GM21423 (cell line): ENCODE measurements at regions not wholly inside any gene's neighbourhood (a gene's known extent, or its start where the extent isn't known, plus 50 kb on each side); places are given as distances from the start of the nearest gene placed in this dataset.

Experiments
- ATAC-seq: cut with Tn5 transposase; IDR thresholded peaks from one replicate; pipeline ENCODE4 v1.9.1; 2021; ENCODE audit warnings: mild to moderate bottlenecking, moderate library complexity; ENCODE audit not compliant: unreplicated experiment

DNA sequence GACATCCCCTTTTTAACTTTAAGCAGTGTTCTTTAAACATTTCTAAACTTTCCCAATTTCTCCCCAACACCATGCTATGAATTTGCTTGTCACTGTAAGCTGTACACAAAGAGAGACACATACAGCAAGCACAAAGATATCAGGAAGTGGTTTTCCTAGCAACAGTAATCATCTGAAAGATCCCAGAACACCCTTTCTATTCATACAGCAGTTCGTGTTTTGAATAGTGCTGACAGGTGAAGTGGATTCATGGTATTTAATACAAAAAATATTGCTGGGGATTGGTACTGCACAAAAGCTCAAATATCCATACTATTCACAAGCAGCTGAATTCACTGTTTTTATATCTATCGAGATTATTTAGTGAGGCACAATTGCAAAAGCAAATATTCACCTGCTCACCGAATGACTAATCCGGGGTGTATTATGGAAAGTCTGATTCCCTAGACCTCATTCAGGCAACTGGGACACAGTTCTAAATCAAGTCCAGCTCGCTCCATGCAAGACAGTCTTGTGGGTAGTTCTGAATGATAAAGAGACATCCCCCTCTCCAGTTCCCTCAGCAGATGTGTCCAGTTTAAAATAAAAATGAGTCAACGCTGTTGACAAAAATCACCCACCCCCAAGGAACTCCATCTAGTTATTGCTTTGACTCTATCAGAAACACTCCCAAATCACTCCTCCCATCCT is 107.1 kb upstream of the TSHZ2 start:
- ATAC-seq, result no peak

DNA sequence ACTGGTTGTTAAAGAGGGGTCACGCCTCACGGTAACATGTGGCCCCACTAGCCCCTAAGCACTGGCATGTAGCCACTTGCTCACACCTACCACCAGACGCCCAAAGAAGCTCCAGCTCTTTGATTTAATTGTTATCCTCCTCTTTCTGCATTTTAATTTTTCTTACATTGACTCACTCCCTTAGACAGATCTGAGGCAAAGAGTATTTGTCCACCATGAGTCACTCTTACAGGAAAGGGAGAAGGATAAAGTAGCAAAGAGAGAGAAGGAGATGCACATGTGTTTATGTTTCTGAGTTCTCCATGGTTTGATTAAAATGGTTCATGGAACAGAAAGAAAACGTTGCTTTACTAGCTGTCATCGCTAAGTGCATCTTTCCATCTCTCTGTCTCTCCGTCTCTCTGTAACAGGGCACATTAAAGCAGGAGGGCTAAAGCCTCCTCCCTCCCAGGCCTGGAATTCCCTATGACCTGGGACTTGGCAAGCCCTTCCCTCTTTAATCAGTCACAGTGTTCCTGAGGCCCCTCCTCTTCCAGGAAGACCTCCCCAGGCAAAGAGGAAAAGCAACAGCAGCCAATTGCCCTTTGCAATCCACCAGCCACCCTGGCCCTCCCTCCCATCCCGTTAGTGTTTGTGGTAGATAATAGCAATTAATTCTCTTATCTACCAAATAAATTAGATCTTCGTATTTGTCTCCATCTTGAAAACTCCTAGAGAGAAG is 112.8 kb upstream of the TSHZ2 start:
- no peak for ATAC-seq

DNA sequence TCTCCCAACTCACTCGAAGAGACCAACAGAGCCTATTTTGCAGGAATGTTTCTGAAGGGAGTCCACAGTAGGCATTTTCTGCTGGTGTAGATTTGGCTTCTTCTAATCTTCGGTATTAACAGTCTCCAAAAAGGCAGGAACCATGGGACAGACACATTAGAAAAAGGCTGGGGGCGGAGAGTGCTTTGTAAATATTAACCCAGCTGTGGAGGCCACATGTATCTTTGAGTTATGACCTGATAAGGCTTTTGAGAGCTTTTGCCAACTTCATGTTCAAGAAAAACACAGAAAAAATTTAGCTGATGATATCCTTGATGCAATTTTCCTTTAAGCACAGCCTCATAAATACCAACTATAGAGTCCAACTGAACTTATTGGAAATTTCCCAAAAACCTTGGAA is 119.4 kb upstream of the TSHZ2 start:
- ATAC-seq, result no peak

DNA sequence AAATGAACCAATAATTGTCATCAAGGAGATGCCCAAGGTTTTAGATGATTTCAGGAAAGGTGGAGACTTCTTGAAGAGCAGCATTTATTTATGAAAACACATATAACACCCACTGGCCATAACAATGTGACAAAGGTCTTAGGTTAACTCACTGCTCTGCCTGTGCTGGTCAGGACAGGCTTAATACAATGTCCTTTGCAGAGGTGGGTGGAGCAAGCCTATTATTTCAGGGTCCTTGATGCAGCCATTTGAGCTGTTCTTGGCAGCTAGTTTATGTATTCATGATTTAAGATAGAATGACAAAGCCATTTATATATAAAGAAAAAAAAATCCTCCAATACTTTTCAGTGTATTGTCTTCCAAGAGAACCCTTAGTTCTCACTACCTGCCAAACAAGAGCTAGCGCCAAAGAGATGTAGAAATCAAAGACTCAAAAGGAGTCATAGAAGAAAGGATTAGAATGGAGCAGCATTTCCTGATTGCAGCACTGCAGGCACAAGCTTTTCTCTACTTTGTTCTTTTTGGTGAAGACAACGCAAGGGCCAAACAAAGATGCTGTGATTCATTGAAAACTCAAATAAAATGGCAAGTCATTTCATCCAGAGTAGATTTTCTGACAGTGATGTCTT is 124.3 kb upstream of the TSHZ2 start:
- ATAC-seq, result no peak

DNA sequence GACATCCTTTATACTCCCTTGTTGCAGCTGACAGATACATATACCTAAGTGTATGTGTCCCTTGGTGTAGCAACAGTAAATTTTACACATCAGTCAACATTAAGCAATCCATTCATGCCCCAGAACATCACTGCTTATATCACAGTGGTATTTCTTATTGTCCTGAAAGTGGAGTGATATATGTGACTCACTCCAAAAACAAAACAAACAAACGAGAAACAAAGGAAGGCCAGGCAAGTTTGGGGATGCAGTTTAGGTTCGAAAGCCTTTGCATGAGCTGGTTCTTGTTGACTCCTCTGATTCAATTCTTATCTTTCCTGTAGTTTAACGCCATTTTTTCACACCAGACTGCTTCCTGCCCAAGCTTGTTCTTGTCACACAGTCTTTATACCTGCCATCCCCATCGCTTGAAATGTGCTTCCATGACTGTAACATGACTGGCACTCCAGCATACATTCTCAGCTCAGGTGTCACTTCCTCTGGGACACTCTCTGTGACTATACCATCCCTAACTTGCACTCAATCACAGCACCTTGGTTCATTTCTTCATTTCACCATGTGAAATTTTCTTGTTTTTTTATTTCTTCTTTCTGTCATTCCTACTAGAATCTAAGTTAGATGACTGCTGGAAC is 125.0 kb upstream of the TSHZ2 start:
- ATAC-seq, result no peak

DNA sequence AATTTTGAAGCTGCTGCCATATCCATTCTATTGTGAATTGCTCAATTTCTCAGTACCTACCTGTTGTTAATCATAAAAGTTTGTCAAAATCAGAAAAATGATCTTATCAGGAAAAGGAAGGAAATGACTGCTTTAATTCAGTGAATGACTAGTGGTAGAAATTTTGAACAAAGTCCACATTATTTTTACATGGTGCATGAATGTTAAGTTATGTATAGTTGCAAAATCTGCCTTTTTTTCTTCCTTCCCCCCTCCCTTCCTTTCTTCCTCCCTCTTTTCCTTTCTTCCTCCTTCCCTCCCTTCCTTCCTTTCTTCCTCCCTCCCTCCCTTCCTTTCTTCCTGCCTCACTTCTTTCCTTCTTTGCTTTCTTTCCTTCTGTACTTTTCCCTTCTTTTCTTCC is 127.1 kb upstream of the TSHZ2 start:
- no peak for ATAC-seq

DNA sequence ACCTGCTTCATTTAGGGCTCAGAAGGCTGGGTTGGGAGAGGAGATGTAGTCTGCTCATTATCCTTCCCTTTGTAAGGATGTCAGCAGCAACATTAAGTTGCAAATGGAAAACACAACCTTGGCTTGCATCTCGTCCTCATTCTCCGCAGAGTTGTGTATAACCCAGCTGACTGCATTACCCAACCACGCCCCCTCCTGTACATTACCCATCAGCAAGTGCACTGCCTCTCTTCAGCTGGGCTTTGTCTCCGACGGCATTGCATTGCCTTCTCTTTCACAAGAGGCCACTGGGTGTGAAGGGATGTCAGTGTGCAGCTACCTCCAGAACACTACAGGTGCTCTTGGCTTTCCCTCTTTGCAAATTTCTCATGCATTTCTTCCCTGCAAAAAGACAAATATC is 128.7 kb upstream of the TSHZ2 start:
- ATAC-seq, result no peak

DNA sequence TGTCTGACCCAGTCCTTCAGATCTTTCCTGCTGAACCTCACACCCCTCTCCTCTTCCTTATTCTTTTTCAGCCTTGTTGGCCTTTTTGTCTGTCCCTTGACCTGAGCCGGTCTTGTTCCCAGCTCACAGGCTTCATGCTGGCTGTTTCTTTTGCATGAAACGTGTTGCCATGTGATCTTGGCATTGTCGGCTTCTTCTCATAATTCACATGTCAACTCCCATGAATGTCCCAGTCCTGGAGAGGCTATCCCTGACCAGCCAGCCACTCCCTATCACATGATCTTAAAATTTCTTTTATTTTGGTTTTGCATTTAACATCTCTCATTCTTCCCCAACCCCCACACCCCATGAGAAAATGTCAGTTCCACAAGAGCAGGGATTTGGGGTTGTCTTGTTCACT is 131.2 kb upstream of the TSHZ2 start:
- no peak for ATAC-seq

DNA sequence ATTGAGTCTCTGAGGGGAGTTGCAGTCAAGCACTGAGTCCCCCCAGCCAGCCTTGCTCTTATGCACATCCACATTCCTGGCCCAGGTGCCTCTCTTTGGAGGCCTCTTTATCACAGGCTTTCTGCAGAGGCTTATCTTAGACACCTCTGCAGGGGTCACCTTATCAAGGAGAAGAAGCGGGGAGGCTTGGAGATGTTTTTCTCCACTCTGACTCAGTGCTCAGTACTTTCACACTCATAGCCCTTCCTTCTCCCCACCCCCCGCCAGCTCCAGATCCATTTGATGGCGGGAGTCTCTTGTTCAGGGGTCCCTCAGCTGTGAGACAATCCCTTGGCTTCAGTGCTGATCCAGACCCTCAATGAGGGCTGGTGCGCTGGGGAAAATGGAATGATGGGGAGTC is 132.1 kb upstream of the TSHZ2 start:
- ATAC-seq, result no peak

DNA sequence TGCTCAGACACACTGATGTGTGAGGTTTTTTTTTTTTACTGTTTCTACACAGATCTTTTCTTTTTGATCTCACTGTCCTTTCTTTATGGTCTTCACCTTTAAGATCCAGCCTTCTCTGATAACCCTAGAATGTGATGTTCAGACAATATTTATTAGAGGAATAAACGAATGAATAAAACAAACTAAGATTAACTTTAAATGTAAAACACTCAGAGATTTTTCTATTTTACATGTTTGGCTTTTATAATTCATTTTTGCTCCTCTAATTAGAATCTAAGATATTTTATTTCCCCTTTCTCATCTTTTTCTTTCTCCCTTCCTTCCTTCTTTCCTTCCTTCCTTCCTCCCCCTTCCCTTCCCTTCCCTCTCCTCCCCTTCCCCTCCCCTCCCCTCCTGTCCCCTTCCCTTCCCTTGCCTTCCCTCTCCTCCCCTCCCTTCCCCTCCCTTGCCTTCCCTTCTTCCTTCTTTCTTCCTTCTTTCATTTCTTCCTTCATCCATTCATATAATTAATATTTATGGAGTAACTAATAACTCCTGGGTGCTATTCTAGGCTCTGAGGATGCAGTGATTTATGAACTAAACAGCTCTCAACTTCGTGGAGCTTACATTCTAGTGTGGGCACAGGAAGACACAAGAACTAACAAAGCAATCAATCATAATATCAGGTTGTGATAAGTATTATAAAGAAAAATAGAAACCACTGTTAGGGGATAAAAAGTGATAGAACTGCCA is 133.5 kb upstream of the TSHZ2 start:
- no peak for ATAC-seq

DNA sequence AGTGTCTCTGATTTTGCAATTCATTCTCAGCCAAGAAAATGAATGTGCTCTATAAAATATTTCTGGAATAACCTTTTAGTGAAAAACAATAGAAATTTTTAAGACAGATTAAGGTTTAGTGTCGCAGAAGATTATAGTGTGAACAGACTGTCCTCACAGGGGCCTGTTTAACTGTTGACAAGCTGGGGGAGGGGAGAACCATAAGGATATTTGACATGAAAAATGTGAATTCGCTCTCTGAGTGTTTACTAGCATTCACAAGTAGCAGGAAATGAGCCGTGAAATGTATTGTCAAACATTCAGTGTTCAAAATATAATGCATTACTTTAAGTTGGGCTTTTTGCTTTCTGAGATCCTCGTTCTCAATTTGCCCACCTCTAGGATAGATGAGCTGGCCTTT is 134.8 kb upstream of the TSHZ2 start:
- no peak for ATAC-seq

DNA sequence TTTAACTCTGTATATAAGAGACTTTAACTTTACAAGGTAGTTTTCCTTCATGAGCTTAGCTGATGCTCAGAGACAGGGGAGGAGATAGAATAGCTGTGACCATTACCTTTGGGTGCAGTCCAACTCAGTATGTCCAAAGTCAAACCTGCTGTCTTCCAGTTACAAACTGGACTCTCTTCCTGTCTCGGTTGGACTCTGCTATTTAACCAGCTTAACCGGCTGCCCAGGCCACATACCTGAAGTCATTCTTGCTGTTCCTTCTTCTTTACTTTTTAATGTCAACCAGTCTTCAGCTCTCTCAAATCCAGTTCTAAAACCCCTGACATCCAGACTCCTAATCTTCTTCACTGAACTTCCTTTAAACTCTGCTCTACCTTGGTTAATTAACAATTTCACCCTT is 138.3 kb upstream of the TSHZ2 start:
- ATAC-seq, result no peak

DNA sequence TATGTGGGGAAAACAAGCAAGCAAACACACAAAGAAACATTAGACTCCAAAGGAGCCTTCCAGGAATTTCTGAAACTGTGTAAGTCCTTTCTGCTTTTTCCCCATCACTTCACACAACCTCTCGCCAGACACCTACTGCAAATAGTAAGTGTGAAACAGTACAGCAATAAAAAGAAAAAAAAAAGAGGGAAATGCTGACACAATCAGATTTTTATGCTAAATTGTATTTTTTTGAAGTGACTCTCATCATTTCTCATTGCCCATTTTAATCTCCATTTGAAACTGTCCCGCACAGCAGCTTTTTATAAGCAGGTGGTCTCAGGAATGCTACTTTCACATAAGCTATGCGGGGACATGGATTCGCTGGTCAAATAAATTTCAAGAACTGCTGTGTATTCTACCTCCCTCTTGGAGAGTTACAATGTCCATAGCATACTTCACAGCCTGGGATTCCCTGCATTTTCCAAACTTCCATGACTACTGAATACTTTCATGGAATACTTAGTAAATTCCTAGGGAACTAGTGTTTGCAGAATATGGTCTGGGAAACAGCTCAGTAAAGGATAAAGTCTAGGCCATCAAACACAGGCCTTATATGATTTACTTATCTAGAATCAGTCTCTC is 139.9 kb upstream of the TSHZ2 start:
- ATAC-seq, result no peak

DNA sequence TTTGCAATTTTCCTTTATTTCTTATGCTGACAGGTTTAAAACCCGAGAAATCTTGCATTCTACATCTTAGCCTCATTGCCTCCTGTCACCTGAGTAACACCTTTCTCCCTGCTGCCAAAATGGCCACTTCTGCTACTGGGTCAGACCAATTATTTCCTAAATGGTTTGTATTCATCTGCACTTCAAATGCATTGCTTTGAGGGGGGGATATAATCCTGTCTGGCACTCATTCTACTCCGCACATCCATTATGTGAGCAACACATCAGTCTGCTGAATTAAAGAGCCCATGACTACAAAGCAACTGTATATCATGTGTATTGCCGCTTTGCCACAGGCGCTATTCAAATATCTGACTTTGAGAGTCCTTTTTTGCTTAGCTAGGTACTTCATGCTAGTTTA is 141.6 kb upstream of the TSHZ2 start:
- no peak for ATAC-seq

DNA sequence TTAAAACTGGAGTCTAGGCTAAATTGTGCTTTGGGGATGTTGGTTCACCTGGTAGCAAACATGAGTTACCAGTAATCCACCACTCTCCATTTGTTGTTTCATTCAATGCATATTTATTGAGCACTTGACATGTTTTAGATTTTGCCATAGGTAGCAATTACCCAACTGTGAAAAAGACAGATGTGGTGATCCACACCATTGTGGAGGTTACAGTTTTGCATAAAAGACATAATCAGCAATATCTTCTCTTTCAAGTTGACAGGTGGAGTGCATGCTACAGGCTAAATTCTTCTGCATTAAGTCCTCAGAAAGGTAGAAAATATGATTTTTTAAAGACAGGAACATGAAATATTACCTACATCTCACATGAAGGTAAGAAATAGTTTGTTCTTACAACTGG is 143.0 kb upstream of the TSHZ2 start:
- no peak for ATAC-seq

DNA sequence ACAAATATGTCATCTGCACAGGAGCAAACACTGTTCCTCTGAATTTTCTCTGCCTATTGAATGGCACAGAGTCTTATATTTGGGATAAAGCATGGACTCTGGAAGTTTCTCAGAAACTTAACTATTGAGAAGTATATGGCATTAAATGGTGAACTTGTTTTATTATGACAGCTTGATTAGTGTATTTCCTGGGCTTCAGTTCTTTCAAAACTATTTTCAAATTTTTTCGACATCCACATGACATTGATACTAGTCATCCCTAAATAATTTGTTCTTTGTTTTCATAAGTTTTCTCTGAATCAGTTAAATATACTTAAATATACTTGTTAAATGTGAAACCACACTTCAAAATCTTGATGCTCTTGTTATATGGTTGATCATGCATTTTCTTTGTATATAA is 144.0 kb upstream of the TSHZ2 start:
- ATAC-seq, result no peak

DNA sequence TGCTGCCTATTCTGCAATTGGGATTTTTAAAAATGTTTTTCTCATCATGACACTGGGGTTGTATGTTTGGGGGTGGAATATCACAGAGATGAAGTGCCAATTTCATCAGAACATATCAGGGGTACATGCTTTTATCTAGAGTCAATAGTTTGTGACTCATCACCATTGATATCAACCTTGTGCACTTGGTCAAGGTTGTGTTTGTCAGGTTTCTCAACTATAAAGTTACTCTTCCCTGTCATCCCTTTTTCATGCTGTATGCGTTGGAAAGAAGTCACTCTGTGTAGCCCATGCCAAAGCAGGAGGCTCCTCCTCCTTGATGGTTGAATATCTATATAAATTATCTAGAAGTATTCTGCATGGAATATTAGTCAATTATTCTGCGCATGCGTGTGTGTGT is 145.4 kb upstream of the TSHZ2 start:
- no peak for ATAC-seq

DNA sequence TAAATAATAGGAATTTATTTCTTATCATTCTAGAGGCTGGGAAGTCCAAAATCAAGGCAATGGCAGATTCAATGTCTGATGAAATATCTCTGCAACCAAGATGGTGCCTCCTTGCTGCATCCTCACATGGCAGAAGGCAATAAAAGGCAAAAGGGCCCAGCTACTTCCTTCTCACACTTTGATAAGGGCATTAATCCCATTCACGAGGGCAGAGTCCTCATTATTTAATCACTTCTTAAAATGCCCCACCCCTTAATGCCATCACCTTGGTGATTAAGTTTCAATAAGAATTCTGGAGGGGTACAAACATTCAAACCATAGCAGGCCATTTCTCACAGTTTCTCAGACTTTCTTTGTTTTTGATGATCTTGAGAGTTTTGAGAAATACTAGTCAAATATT is 145.8 kb upstream of the TSHZ2 start:
- ATAC-seq, result no peak

DNA sequence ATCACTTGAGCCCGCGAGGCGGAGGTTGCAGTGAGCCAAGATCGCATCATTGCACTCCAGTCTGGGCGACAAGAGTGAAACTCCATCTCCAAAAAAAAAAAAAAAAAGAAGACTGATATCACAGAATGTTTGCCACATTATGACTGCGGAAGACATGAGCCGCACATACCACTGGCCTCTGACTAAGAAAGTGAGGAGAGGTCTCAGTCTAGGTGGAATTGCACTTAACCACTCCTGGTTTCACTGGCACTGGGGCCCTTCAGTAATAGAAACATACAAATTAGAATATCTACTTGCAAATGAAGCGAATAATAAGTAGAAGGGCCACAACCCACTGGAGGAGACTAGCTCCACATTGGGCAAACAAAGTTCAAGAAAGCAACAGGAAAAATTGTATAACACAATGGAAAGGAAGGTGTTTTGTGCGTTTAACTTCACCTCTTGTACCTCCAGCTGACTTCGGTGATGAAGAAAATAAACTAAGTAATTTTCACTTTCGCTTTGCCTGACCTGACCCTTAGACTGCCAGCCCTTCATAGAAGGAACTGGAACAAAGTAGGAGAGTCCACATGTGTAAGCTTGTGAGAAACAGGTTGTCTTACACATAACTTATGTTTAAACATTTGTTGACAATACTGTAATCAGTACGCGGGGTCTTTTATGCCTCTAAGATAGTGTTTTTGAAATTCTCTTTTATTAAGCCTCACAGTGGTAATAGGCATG is 147.5 kb upstream of the TSHZ2 start:
- ATAC-seq, result no peak

DNA sequence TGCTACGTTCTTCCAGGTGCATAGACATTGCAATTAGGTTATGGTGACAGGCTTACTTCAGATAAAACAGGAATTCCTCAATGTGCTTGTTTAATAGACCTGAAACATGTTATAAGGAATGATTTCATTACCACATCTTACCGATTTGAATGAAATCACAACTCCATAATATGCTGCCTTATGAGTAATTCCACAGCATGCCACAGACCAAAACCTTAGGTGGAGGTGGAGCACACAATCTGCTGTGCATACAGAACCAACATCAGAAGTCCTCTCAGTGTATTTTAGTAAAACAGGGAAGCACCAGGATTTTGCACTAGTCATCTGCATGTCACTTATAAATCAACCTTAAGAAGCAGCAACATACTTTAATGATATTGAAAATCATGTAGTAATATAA is 148.9 kb upstream of the TSHZ2 start:
- no peak for ATAC-seq
